ENCODE measurements at regions not wholly inside any gene's neighbourhood (a gene's known extent, or its start where the extent isn't known, plus 50 kb on each side); places are given as distances from the start of the nearest gene placed in this dataset.

- TF ChIP-seq CTCF (conservative IDR thresholded peaks at IDR 0.05) (no peak), EZH2 (IDR thresholded peaks at IDR 0.05; ENCODE audit: low read depth) (no peak)
Observed at GRCh38 chr15:87623832-87624231, 632.7 kb downstream of the NTRK3 start.

Measured in PC-9 (cell line).